ENCODE measurements at regions not wholly inside any gene's neighbourhood (a gene's known extent, or its start where the extent isn't known, plus 50 kb on each side); places are given as distances from the start of the nearest gene placed in this dataset.
A peak's percentile ranks its signal among the peaks of the same experiment; 100 is the strongest.

DNA sequence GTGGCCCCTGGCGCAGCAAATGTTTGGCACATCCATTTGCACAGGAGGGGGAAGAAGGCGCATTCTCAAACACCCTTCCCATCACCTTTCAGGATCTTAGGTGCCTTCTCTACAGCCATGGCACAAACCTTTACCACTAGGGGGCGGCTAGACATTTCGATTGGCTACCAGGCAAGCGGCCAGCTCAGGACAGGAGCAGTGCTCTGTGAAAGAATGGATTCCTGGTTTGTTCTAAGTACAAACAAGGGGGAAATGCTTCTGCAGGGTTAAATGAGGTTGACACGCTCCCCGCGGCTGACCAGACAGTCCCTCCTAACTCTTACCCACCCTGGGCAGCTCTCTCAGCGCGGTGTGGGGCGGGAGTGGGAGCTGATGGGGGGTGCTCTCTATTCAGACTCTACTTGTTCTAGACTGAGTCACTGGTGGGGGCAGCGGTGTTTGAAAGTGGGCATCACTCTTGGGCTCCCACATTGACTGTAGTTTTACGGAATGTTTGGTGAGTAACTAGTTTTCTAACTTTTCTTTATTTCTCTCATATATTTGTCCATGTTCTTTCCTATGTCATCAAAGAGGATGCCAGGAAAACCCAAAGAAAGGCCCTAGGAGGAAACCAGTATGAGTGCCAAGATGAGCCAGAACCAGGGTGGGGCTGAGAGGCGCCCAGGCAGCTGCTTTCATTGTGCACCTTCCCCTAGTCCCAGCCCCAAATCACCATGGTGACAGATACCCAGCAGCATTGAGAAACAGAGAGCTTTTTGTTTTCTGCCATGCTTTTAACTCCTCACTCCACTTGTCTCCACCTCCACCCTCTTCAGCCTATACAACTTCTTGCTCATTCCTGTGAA lies 61.4 kb upstream of the GPR158 start:
- Histone ChIP-seq H3K9me3 (ENCODE audit: control insufficient read depth in 3 of 3, low read length in 3 of 3) (no peaks in the 10 kb centered on the region), H3K4me1 (ENCODE audit: control insufficient read depth in 3 of 3, insufficient read depth in 3 of 3, low read length in 3 of 3) (peaks cover 0 to 4% (median 0%) of the 10 kb centered on the region in 3 donors), H3K36me3 (ENCODE audit: control insufficient read depth in 3 of 3, insufficient read depth in 3 of 3, low read length in 3 of 3) (no peaks in the 10 kb centered on the region), H3K27ac (ENCODE audit: low read depth, low read length) (no peak overlapping the region), H3K4me3 (ENCODE audit: low read length in 3 of 3) (peak overlapping the region in 1 of 3 donors; percentile 35), H3K9ac (ENCODE audit: low read depth in 1 of 3, low read length in 3 of 3) (peak overlapping the region in 1 of 3 donors; percentile 60), H3K27me3 (ENCODE audit: control insufficient read depth in 3 of 3, insufficient read depth in 3 of 3, low read length in 3 of 3) (peaks cover 0 to 5% (median 0%) of the 10 kb centered on the region in 3 donors)

GRCh38 chr10:25114036-25114411 lies 60.8 kb upstream of the GPR158 start:
- H3K27ac ChIP-seq (ENCODE audit: low read depth, low read length): no peak overlapping the region
- peaks cover 0 to 5% (median 0%) of the 10 kb centered on the region in 3 donors for H3K27me3 ChIP-seq (ENCODE audit: control insufficient read depth in 3 of 3, insufficient read depth in 3 of 3, low read length in 3 of 3)
- H3K4me1 ChIP-seq (ENCODE audit: control insufficient read depth in 3 of 3, insufficient read depth in 3 of 3, low read length in 3 of 3): peaks cover 0 to 4% (median 0%) of the 10 kb centered on the region in 3 donors

DNA sequence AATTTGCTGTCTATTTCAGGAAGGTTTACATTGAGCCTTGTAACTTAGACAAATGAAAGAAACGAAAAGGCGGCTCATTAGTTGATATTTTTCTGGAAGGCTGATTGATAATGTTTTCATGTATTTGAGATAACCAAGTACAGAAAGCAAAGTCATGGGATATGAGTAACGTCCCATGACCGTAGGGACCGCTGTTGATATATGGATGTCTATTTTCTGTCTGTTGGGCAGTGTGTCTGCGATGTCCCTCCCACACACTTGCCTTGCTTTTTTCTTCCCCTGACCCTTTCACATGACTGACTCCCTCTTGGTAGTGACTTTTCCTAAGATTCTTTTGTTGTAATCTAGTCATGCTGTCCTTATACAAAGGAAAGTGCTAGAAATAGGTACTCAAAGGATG lies 57.0 kb upstream of the GPR158 start:
- Histone ChIP-seq H3K9me3 (ENCODE audit: control insufficient read depth in 3 of 3, low read length in 3 of 3) (no peaks in the 10 kb centered on the region), H3K4me3 (ENCODE audit: low read length in 3 of 3) (no peak overlapping the region), H3K4me1 (ENCODE audit: control insufficient read depth in 3 of 3, insufficient read depth in 3 of 3, low read length in 3 of 3) (peaks cover 0 to 4% (median 0%) of the 10 kb centered on the region in 3 donors), H3K27me3 (ENCODE audit: control insufficient read depth in 3 of 3, insufficient read depth in 3 of 3, low read length in 3 of 3) (peaks cover 0 to 5% (median 0%) of the 10 kb centered on the region in 3 donors), H3K9ac (ENCODE audit: low read depth in 1 of 3, low read length in 3 of 3) (no peak overlapping the region), H3K36me3 (ENCODE audit: control insufficient read depth in 3 of 3, insufficient read depth in 3 of 3, low read length in 3 of 3) (no peaks in the 10 kb centered on the region), H3K27ac (ENCODE audit: low read depth, low read length) (no peak overlapping the region)

More at GRCh38 chr10:25114036-25114411, 60.8 kb upstream of the GPR158 start:
- Histone ChIP-seq H3K9ac (ENCODE audit: low read depth in 1 of 3, low read length in 3 of 3) (no peak overlapping the region), H3K36me3 (ENCODE audit: control insufficient read depth in 3 of 3, insufficient read depth in 3 of 3, low read length in 3 of 3) (no peaks in the 10 kb centered on the region), H3K4me3 (ENCODE audit: low read length in 3 of 3) (no peak overlapping the region), H3K9me3 (ENCODE audit: control insufficient read depth in 3 of 3, low read length in 3 of 3) (no peaks in the 10 kb centered on the region)

DNA sequence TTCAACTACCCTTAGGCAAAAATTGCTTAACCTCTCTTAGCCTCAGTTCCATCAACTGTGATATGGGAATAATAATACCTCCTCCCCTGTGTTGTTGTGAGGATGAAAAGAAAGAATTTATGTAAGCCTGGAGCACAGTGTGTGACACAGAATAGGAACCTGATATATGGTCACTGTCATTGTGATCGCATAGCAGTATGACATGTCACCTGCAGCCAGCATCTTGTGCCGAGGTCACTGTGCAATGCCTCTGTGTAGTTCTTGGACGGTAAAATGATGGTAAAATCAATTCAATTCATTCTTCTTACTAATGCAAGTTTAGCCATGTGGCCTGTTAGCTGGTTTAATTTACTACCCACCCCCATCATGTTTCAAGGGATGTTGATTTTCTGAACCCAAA lies 54.6 kb upstream of the GPR158 start:
- H3K4me3 ChIP-seq (ENCODE audit: low read length in 3 of 3): no peak overlapping the region
- H3K36me3 ChIP-seq (ENCODE audit: control insufficient read depth in 3 of 3, insufficient read depth in 3 of 3, low read length in 3 of 3): no peaks in the 10 kb centered on the region
- no peaks in the 10 kb centered on the region for H3K9me3 ChIP-seq (ENCODE audit: control insufficient read depth in 3 of 3, low read length in 3 of 3)
- no peak overlapping the region for H3K27ac ChIP-seq (ENCODE audit: low read depth, low read length)
- no peaks in the 10 kb centered on the region for H3K27me3 ChIP-seq (ENCODE audit: control insufficient read depth in 3 of 3, insufficient read depth in 3 of 3, low read length in 3 of 3)
- no peaks in the 10 kb centered on the region for H3K4me1 ChIP-seq (ENCODE audit: control insufficient read depth in 3 of 3, insufficient read depth in 3 of 3, low read length in 3 of 3)
- H3K9ac ChIP-seq (ENCODE audit: low read depth in 1 of 3, low read length in 3 of 3): no peak overlapping the region
